ENCODE measurements at regions not wholly inside any gene's neighbourhood (a gene's known extent, or its start where the extent isn't known, plus 50 kb on each side); places are given as distances from the start of the nearest gene placed in this dataset.

GRCh38 chr16:8493972-8494371 lies 96.3 kb downstream of the TMEM114 start:
- Histone ChIP-seq H3K9ac (ENCODE audit: low read depth in 1 of 2, low read length in 2 of 2) (no peak overlapping the region), H3K9me3 (ENCODE audit: control insufficient read depth in 2 of 2, low read length in 2 of 2) (no peaks in the 10 kb centered on the region), H3K4me1 (ENCODE audit: control insufficient read depth in 2 of 2, insufficient read depth in 2 of 2, low read length in 2 of 2) (no peaks in the 10 kb centered on the region), H3K27me3 (ENCODE audit: control insufficient read depth in 2 of 2, insufficient read depth in 2 of 2, low read length in 2 of 2) (no peaks in the 10 kb centered on the region), H3K4me3 (ENCODE audit: low read length in 2 of 2) (no peak overlapping the region), H3K36me3 (ENCODE audit: control insufficient read depth in 2 of 2, insufficient read depth in 2 of 2, low read length in 2 of 2) (no peaks in the 10 kb centered on the region), H3K27ac (ENCODE audit: low read depth in 2 of 2, low read length in 2 of 2) (no peak overlapping the region)

DNA sequence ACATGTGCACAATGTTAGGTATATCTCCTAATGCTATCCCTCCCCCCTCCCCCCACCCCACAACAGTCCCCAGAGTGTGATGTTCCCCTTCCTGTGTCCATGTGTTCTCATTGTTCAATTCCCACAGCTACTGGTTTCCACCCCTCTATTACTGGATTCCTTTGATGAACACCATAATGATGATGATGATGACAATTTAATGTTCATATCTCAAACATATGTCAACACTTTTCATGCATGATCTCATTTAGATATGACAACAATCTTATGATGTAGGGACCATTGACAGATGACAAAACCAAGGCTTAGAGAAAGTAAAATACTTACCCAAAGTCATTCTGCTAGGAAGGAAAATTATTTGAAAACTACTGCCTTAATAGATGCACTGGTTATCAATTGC lies 97.6 kb downstream of the TMEM114 start:
- H3K4me1 ChIP-seq (ENCODE audit: control insufficient read depth in 2 of 2, insufficient read depth in 2 of 2, low read length in 2 of 2): no peaks in the 10 kb centered on the region
- no peak overlapping the region for H3K4me3 ChIP-seq (ENCODE audit: low read length in 2 of 2)
- H3K9me3 ChIP-seq (ENCODE audit: control insufficient read depth in 2 of 2, low read length in 2 of 2): no peaks in the 10 kb centered on the region
- H3K9ac ChIP-seq (ENCODE audit: low read depth in 1 of 2, low read length in 2 of 2): no peak overlapping the region
- H3K27ac ChIP-seq (ENCODE audit: low read depth in 2 of 2, low read length in 2 of 2): no peak overlapping the region
- H3K27me3 ChIP-seq (ENCODE audit: control insufficient read depth in 2 of 2, insufficient read depth in 2 of 2, low read length in 2 of 2): no peaks in the 10 kb centered on the region
- H3K36me3 ChIP-seq (ENCODE audit: control insufficient read depth in 2 of 2, insufficient read depth in 2 of 2, low read length in 2 of 2): no peaks in the 10 kb centered on the region

- no peaks in the 10 kb centered on the region for H3K4me1 ChIP-seq (ENCODE audit: control insufficient read depth in 2 of 2, insufficient read depth in 2 of 2, low read length in 2 of 2)
- no peak overlapping the region for H3K9ac ChIP-seq (ENCODE audit: low read depth in 1 of 2, low read length in 2 of 2)
- H3K27ac ChIP-seq (ENCODE audit: low read depth in 2 of 2, low read length in 2 of 2): no peak overlapping the region
- H3K36me3 ChIP-seq (ENCODE audit: control insufficient read depth in 2 of 2, insufficient read depth in 2 of 2, low read length in 2 of 2): no peaks in the 10 kb centered on the region
- no peak overlapping the region for H3K4me3 ChIP-seq (ENCODE audit: low read length in 2 of 2)
- H3K27me3 ChIP-seq (ENCODE audit: control insufficient read depth in 2 of 2, insufficient read depth in 2 of 2, low read length in 2 of 2): no peaks in the 10 kb centered on the region
- no peaks in the 10 kb centered on the region for H3K9me3 ChIP-seq (ENCODE audit: control insufficient read depth in 2 of 2, low read length in 2 of 2)
Measured at GRCh38 chr16:8489580-8489979, 100.7 kb downstream of the TMEM114 start.

GRCh38 chr16:8486985-8487384 lies 103.3 kb downstream of the TMEM114 start:
- H3K36me3 ChIP-seq (ENCODE audit: control insufficient read depth in 2 of 2, insufficient read depth in 2 of 2, low read length in 2 of 2): no peaks in the 10 kb centered on the region
- no peak overlapping the region for H3K27ac ChIP-seq (ENCODE audit: low read depth in 2 of 2, low read length in 2 of 2)
- H3K4me3 ChIP-seq (ENCODE audit: low read length in 2 of 2): no peak overlapping the region
- no peaks in the 10 kb centered on the region for H3K27me3 ChIP-seq (ENCODE audit: control insufficient read depth in 2 of 2, insufficient read depth in 2 of 2, low read length in 2 of 2)
- H3K9me3 ChIP-seq (ENCODE audit: control insufficient read depth in 2 of 2, low read length in 2 of 2): no peaks in the 10 kb centered on the region
- H3K4me1 ChIP-seq (ENCODE audit: control insufficient read depth in 2 of 2, insufficient read depth in 2 of 2, low read length in 2 of 2): no peaks in the 10 kb centered on the region
- H3K9ac ChIP-seq (ENCODE audit: low read depth in 1 of 2, low read length in 2 of 2): no peak overlapping the region

GRCh38 chr16:8483396-8483795 lies 106.9 kb downstream of the TMEM114 start:
- H3K9ac ChIP-seq (ENCODE audit: low read depth in 1 of 2, low read length in 2 of 2): no peak overlapping the region
- H3K4me3 ChIP-seq (ENCODE audit: low read length in 2 of 2): no peak overlapping the region
- no peaks in the 10 kb centered on the region for H3K9me3 ChIP-seq (ENCODE audit: control insufficient read depth in 2 of 2, low read length in 2 of 2)
- H3K36me3 ChIP-seq (ENCODE audit: control insufficient read depth in 2 of 2, insufficient read depth in 2 of 2, low read length in 2 of 2): no peaks in the 10 kb centered on the region
- no peaks in the 10 kb centered on the region for H3K4me1 ChIP-seq (ENCODE audit: control insufficient read depth in 2 of 2, insufficient read depth in 2 of 2, low read length in 2 of 2)
- no peak overlapping the region for H3K27ac ChIP-seq (ENCODE audit: low read depth in 2 of 2, low read length in 2 of 2)
- H3K27me3 ChIP-seq (ENCODE audit: control insufficient read depth in 2 of 2, insufficient read depth in 2 of 2, low read length in 2 of 2): no peaks in the 10 kb centered on the region

DNA sequence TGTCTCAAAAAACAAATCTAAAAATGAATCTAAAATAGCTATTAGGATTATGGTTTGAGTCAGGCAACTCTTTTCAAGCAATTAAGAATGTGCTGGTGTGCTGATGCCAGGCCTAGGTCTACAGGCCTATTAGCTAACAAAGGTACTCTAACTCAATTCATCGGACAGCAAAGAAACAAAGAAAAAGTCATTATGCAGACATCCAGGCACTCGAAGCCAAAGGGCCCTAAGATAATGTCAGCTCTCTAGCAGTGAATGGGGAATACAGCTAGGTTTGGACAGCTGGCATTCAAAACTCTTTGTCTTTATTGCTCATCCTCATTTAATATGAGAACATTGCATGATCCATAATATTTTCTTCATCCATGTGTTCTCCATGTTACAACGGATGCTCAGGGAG lies 108.5 kb downstream of the TMEM114 start:
- Histone ChIP-seq H3K36me3 (ENCODE audit: control insufficient read depth in 2 of 2, insufficient read depth in 2 of 2, low read length in 2 of 2) (no peaks in the 10 kb centered on the region), H3K4me3 (ENCODE audit: low read length in 2 of 2) (no peak overlapping the region), H3K27me3 (ENCODE audit: control insufficient read depth in 2 of 2, insufficient read depth in 2 of 2, low read length in 2 of 2) (no peaks in the 10 kb centered on the region), H3K9ac (ENCODE audit: low read depth in 1 of 2, low read length in 2 of 2) (no peak overlapping the region), H3K4me1 (ENCODE audit: control insufficient read depth in 2 of 2, insufficient read depth in 2 of 2, low read length in 2 of 2) (no peaks in the 10 kb centered on the region), H3K9me3 (ENCODE audit: control insufficient read depth in 2 of 2, low read length in 2 of 2) (no peaks in the 10 kb centered on the region), H3K27ac (ENCODE audit: low read depth in 2 of 2, low read length in 2 of 2) (no peak overlapping the region)

DNA sequence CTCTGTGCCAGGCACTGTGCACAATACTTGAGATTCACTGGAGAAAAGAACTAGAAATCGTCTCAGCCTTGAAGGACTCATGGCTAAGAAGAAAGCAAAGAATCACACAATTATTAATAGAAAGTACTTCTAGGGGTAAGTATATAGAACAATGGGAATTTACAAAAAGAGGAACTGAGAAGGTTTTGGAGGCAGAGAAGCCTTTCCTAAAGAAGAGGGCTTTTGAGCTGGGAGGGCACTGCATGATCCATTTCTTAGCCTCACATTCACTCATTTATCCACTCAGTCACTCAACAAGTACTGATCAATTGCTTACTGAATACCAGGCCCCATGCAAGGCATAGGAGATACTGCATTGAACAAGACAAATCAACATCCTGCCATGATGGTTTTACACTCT lies 113.5 kb downstream of the TMEM114 start:
- no peak overlapping the region for H3K9ac ChIP-seq (ENCODE audit: low read depth in 1 of 2, low read length in 2 of 2)
- H3K4me3 ChIP-seq (ENCODE audit: low read length in 2 of 2): no peak overlapping the region
- no peaks in the 10 kb centered on the region for H3K4me1 ChIP-seq (ENCODE audit: control insufficient read depth in 2 of 2, insufficient read depth in 2 of 2, low read length in 2 of 2)
- no peaks in the 10 kb centered on the region for H3K27me3 ChIP-seq (ENCODE audit: control insufficient read depth in 2 of 2, insufficient read depth in 2 of 2, low read length in 2 of 2)
- H3K36me3 ChIP-seq (ENCODE audit: control insufficient read depth in 2 of 2, insufficient read depth in 2 of 2, low read length in 2 of 2): no peaks in the 10 kb centered on the region
- no peak overlapping the region for H3K27ac ChIP-seq (ENCODE audit: low read depth in 2 of 2, low read length in 2 of 2)
- H3K9me3 ChIP-seq (ENCODE audit: control insufficient read depth in 2 of 2, low read length in 2 of 2): no peaks in the 10 kb centered on the region

- no peak overlapping the region for H3K27ac ChIP-seq (ENCODE audit: low read depth in 2 of 2, low read length in 2 of 2)
- H3K9ac ChIP-seq (ENCODE audit: low read depth in 1 of 2, low read length in 2 of 2): no peak overlapping the region
Measured at GRCh38 chr16:8474587-8474986, 115.7 kb downstream of the TMEM114 start.

DNA sequence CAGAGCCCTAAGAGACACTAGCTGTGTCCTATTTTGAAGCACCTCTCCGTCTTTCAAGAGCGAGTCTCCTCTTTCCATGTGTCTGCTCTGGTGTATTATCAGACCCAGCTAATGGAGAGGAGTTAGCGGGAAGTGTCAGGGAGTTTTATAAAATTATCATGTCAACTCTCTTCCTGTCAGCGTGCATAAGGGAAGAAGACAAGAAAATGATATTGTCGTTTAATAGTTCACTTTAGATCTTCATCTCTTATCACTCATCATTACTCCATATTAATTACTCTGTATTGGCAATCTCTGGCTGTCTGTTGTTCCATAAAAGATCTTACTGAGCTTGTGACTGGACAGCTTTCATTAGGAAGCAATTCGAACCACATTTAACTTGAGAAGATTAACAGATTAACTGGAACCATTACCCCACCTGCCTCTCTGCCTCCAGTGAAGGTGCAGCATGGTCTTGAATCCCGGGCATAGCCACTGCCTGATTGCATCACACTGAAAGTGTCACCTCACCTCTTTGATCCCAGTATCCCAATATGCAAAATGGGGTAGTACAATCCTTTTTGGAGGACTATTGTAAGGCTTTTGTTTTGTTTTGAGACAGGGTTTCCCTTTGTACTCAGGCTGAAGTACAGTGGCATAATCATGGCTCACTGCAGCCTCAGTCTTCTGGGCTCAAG lies 121.1 kb downstream of the TMEM114 start:
- H3K9me3 ChIP-seq (ENCODE audit: control insufficient read depth in 2 of 2, low read length in 2 of 2): no peaks in the 10 kb centered on the region
- no peaks in the 10 kb centered on the region for H3K36me3 ChIP-seq (ENCODE audit: control insufficient read depth in 2 of 2, insufficient read depth in 2 of 2, low read length in 2 of 2)
- no peaks in the 10 kb centered on the region for H3K27me3 ChIP-seq (ENCODE audit: control insufficient read depth in 2 of 2, insufficient read depth in 2 of 2, low read length in 2 of 2)
- no peak overlapping the region for H3K9ac ChIP-seq (ENCODE audit: low read depth in 1 of 2, low read length in 2 of 2)
- no peak overlapping the region for H3K4me3 ChIP-seq (ENCODE audit: low read length in 2 of 2)
- H3K27ac ChIP-seq (ENCODE audit: low read depth in 2 of 2, low read length in 2 of 2): no peak overlapping the region
- no peaks in the 10 kb centered on the region for H3K4me1 ChIP-seq (ENCODE audit: control insufficient read depth in 2 of 2, insufficient read depth in 2 of 2, low read length in 2 of 2)

More at GRCh38 chr16:8474587-8474986, 115.7 kb downstream of the TMEM114 start:
- Histone ChIP-seq H3K4me1 (ENCODE audit: control insufficient read depth in 2 of 2, insufficient read depth in 2 of 2, low read length in 2 of 2) (no peaks in the 10 kb centered on the region), H3K9me3 (ENCODE audit: control insufficient read depth in 2 of 2, low read length in 2 of 2) (no peaks in the 10 kb centered on the region), H3K27me3 (ENCODE audit: control insufficient read depth in 2 of 2, insufficient read depth in 2 of 2, low read length in 2 of 2) (no peaks in the 10 kb centered on the region), H3K36me3 (ENCODE audit: control insufficient read depth in 2 of 2, insufficient read depth in 2 of 2, low read length in 2 of 2) (no peaks in the 10 kb centered on the region), H3K4me3 (ENCODE audit: low read length in 2 of 2) (no peak overlapping the region)

- Histone ChIP-seq H3K9me3 (ENCODE audit: control insufficient read depth in 2 of 2, low read length in 2 of 2) (no peaks in the 10 kb centered on the region), H3K4me3 (ENCODE audit: low read length in 2 of 2) (no peak overlapping the region), H3K27ac (ENCODE audit: low read depth in 2 of 2, low read length in 2 of 2) (no peak overlapping the region), H3K27me3 (ENCODE audit: control insufficient read depth in 2 of 2, insufficient read depth in 2 of 2, low read length in 2 of 2) (no peaks in the 10 kb centered on the region), H3K4me1 (ENCODE audit: control insufficient read depth in 2 of 2, insufficient read depth in 2 of 2, low read length in 2 of 2) (no peaks in the 10 kb centered on the region), H3K36me3 (ENCODE audit: control insufficient read depth in 2 of 2, insufficient read depth in 2 of 2, low read length in 2 of 2) (no peaks in the 10 kb centered on the region), H3K9ac (ENCODE audit: low read depth in 1 of 2, low read length in 2 of 2) (no peak overlapping the region)
Measured at GRCh38 chr16:8464979-8465378, 125.3 kb downstream of the TMEM114 start.
